Eye (tissue), 1 donor: ENCODE measurements at regions not wholly inside any gene's neighbourhood (a gene's known extent, or its start where the extent isn't known, plus 50 kb on each side); places are given as distances from the start of the nearest gene placed in this dataset.

Source experiments
- DNase-seq: peaks from one replicate; pipeline ENCODE4 v3.0.0-alpha.2; 2015

DNA sequence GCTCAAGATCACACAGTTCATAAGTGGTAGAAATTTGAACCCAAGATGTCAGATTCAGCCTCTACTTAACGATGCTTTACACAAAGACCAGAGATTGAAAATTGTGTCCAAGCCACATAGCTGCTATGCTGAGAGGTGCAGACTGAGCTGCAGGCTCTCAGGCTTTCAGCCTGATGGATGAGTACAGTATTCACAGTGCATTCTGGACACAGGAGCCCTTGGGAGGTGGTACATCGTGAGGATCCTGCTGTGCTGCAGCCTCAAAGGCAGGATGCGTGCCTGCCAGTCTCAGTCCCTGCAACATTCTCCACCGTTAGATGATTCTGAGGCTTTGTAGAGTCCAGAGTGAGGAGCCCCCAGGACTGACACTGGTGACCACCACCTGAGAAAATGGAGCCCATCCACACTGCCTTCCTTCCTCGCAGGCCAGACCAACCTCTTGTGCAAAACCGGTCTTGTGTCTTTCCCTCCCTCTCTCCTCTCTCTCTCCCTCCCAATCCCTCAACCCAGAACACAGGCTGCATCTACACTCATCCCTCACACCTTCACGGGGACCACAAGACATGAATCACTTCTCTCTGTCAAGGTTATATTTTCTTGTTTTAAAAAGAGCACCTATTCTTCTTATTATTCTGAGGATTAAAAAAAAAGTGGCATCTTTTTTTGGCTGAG, 203.4 kb upstream of the ZNF507 start:
- no peak for DNase-seq

DNA sequence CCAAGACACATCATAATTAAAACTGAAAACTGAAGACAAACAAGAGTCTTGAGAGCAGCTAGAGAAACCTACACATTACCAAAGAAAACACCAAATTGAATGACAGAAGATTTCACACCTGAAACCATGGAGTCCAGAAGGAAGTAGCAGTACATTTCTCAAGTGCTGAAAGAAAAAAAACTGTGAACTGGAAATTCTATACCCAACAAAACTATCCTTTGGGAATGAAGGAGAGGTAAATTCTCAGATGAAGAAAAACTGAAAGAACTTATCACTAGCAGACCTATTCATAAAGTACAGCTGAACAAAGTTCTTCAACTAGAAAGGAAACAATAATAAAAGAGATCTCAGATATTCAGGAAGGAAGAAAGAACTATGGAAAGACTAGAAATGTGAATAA, 198.7 kb upstream of the ZNF507 start:
- no peak for DNase-seq

DNA sequence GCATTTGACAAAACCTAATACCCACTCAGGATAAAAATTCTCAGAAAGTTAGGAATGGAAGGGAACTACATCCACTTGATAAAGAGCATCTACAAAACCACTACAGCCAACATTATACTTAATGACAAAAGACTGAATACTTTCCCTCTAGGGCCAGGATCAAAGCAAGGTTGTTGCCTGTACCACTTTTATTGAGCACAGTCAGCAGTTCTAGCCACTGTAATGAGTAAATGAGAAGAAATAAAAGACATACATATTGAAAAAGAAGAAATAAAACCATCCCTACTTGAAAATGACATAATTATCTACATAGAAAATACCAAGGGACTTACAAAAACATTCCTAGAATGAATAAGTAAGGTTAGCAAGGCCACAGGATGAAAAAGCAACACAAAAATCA, 194.8 kb upstream of the ZNF507 start:
- no peak for DNase-seq

DNA sequence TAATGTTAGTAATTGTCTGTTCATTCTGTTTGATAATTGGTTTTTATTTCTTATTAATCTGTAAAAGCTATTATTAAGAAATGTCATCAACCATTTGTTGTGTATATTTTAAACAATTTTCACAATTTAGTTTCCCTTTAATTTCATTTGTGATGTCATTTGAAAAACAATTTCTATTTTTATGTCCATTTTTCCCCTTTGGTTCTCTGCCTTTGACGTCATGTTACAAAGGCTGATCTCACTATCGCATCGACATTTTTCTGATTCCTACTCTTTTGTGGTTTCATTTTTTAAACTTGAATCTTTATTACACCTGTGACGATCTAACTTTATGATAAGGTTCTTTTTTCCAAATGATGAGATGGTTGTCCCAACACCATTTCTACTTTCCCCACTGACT, 191.0 kb upstream of the ZNF507 start:
- no peak for DNase-seq

DNA sequence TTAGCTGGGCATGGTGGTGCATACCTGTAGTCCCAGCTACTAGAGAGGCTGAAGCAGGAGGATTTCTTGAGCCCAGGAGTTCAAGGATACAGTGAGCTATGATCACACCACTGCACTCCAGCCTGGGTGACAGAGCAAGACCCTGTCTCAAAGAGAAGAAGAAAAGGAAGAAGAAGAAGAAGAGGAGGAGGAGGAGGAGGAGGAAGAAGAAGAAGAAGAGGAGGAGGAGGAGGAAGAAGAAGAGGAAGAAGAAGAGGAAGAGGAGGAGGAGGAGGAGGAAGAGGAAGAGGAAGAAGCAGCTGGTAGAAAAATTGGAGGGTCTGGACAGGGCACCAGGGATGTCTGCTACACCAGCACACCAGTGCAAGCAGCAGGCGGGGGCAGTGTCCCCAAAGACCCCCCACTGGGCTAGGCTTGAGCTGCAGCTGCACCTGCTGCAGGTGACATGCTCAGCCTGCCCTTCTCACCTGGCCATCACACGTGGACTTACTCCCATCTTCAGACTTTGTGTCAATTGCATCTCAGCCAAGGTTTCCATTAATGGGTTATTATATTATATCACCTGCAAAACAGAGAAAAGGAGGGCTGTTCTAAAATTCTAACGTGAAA, 180.9 kb upstream of the ZNF507 start:
- no peak for DNase-seq

DNA sequence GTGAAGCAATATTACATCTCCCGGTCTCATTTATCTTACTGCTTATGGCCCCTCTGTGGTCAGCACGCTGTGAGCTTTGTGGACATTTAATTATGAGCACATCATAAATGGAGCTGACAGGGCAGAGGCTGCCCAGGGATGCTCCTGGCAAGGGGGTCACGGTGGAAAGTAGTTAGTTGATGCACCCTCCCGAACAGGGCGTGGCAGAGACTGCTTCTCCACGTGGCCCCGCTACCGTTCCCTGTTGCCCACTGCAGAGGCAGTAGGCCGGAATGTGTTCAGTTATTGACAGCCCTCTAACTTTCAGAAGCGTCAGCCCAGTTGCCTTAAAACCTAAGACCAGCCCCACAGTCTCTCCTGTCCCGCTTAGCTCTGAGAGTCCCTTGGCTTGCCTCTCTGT, 180.3 kb upstream of the ZNF507 start:
- DNase-seq: no peak

DNA sequence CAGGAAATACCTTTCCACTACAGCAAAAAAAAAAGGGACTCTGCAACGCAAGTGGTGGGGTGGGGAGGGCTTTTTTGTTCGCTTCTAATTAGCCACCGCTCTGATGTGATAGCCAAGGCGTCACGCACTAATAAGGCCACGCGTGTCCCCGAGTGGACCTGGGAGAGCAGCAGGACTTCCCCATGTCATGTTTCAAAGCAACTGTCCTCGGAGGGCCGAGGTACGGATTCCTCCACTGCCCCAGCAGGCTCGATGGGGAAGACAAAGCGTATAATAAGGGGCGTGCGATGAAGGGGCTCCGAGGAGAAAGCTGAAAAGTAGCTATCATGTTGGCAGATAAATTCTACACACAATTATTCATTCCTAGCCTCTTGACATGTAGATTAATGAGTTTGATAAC, 179.7 kb upstream of the ZNF507 start:
- no peak for DNase-seq

DNA sequence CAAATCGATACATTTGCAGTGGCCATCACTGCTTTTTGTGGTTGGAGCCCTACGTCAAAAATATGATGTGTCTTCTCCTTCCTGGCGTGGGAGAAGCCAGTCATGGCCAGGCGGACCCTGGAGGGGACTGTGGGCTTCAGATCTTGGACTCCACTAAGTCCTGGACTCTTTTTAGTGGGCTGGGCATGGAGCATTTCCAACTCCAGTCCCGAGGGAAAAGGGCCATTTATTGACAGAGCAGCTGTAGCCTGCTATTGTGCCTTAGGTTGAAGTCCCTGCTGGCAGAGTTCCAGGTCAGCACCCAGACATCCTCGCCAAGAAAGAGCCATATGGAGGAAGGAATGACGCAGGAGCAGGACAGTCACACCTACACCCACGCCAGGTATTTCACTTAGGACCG, 179.2 kb upstream of the ZNF507 start:
- peak; percentile 40 for DNase-seq

DNA sequence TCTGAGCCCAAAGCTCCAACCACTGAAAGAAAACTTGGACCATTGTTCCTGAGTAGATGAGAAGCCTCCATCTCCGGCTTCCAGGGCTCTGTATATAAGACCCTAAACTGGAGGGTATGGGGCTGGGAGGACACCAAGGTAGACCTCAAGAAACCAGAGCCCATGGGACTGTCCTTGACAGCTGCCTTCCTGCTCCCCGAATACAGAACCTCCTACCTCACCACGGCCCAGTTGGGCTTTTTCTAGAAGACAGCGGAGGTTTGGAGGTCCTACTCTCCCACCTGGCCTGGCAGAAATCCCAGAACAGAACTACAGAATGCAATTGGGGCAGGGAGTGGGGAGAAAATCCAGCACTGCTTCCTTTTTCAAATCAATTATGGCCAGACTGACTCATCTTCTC, 177.3 kb upstream of the ZNF507 start:
- no peak for DNase-seq

DNA sequence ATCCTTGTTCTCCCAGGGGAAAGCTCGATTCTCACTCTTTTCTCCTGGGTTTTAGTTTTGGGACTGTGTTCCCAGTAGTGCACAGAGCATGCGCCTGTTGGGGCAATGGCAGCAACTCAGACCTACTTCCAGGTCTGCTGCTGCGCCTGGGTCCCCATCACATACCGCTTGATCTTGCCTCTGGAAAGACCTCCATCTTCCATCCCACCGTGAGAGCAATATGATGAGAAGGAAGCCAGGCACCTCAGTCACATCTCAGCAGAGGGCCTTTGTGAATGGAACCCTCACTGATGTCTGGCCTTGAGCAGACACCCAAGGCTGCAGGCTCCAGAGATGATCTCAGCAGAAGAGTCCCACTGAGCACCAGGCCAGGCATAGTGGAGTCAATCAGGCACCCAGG, 176.8 kb upstream of the ZNF507 start:
- DNase-seq: no peak

DNA sequence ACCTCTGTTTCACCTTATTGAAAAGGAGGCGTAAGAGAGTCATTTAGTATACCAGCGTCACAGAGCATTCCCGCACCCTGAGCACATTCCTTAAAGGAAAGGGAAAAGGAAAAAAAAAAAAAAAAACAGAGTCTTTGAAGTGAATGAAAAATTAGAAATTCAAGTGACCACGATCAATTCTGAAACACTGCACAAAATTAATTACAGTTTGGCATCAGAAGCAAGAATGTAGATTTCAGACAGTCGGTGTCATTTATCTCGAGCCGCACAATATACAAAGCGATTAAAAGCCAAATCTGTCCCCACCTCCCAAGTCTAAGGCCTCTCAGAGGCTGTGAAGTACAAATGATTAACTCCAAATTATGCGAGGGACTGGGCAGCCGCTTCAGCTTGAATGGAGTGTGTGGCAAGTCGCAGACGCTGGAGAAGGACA, 173.7 kb upstream of the ZNF507 start:
- peak; percentile 67 for DNase-seq

DNA sequence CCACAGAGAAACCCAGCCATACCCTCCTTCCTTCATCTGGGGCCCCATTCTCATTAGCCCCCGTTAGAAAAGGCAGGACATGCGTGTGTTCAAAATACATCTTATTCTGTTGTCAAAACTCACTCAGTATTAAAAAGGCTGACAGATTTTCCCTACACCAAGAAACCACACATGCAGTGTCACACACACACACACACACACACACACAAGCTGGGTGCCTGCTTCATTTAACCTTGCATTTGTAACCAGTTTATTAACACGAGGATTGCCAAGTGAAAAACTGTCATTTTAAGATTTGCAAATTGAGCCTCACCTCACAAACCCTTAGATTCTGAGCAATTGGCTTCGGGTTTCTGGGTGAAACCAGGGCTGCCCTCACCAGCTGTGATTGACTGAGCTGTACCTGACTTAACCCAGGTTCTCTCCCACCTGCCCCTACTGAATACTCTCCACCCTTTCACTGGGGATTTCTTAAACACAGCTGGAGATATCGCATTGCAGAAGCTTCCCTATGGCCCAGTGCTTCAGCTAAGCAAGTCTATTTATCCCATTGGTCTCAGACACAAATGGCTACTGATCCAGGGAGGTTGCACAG, 172.7 kb upstream of the ZNF507 start:
- peak; percentile 61 for DNase-seq

DNA sequence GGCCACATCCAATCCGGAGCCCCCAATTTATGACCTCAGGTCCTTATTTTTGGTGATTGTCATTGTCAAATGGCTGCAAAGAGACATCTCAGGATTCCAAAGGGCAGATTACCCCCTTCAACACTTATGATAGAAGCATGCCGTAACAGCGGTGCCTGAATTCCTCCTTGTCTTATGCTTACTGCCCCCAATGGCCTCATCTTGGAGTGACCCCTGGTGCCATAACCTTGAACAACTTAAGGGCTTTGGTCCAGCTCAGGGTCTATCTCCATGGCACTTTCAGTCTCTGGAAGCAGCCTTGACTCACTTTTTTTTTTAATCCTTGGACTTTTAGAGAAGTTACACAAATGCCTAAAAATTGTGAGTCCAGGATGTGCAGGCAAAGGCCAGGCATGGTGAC, 171.6 kb upstream of the ZNF507 start:
- no peak for DNase-seq

DNA sequence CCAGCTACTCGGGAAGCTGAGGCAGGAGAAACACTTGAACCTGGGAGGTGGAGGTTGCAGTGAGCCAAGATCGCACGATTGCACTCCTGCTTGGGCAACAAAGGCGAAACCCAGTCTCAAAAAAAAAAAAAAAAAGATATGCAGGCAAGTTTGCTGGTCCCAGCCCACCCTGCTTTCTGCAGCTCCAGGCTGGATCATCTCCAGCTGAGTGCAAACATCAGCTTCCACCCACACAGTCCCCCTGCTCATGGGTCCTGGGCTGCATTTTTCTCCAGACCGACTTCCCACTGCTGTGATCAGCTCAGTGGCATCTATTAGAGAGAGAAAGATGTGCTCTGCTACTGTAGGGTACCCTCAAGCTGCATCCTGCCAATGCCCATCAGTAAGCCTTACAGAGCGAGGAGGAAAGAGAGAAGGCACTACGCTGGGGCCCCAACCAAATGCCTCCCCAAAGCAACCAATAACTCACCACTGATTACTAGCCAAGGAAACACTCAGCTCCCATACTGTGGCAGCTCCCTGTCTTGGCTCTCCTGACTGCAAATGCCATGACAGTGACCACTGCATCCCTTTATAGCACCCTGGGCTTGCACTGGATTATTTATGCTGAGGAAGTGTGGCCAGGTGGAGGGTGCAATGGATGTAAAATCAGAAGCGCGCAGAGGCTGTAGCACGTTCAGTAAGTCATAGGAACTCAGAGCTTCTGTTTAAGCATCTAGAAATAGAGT, 170.9 kb upstream of the ZNF507 start:
- no peak for DNase-seq

DNA sequence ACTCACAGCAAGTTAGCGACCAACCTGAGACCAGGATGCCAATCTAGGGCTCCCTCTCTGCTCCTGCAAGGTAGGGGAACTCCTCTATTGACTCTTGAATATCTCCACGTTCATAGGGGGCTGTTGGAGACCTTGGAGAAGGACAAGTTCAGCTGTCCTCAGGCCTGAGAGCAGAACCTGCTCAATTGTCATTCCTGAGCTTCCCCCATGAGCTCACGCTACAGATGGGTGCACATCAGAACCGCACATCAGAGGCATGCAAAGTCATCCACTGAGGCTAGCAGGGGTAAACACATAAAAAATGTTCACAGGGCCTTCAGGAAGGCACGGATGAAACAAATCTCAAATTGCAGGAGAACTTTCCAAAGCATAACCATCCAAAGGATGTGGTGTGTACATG, 168.8 kb upstream of the ZNF507 start:
- DNase-seq: no peak

DNA sequence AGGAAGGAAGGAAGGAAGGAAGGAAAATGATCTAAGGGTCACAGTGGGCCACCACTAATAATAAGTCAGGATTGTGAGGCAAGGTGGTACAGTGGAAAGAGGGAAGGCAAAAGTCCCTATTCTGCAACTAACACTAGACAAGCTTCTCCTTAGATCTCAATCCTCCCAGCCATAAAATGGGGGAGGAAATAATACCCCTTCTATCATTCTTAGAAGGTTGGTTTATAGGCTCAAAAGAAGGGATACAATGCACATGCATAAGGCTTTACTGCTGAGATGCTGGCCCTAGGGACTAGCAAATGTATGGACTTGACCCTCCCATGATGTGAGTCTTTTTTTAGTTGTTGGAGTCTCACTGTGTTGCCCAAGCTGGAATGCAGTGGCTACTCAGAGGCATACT, 167.7 kb upstream of the ZNF507 start:
- DNase-seq: no peak

DNA sequence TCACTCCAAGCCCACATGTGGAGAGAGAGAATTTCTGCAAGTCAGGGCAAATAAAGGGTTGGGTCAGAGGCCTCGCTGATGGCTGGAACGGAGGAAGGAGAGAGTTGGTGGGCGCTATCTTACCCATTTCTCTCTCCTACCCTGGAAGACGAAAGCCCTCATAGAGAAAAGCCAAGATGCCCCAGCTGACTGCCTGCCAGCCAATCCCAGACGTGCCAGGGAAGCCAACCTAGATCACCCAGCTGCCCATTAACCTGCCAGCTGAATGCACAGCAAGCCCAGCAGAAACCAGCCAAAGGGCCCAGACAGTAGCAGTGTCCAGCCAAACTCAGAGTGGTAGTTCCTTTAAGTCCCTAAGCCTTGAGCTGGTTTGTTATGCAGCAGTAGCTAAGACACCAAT, 167.0 kb upstream of the ZNF507 start:
- DNase-seq: no peak

DNA sequence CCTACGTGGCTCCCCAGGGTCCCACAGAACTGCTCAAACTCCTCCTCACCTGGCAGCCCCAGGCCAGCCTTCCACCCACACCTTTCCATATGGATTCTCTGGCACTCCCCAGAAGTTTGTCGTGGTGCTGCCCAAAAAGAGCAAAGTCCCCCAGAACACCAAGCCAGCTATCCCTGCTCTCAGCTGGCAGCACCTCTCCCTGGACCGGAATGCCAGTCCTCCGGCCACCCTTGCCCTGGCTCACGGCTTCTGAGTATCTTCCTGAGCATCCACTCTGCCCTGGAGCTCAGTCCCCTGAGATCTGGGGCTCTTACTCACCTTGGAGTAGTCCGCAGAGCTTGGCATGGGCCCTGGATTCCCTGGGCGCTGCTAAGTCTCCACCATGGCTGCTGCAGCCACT, 166.5 kb upstream of the ZNF507 start:
- no peak for DNase-seq

DNA sequence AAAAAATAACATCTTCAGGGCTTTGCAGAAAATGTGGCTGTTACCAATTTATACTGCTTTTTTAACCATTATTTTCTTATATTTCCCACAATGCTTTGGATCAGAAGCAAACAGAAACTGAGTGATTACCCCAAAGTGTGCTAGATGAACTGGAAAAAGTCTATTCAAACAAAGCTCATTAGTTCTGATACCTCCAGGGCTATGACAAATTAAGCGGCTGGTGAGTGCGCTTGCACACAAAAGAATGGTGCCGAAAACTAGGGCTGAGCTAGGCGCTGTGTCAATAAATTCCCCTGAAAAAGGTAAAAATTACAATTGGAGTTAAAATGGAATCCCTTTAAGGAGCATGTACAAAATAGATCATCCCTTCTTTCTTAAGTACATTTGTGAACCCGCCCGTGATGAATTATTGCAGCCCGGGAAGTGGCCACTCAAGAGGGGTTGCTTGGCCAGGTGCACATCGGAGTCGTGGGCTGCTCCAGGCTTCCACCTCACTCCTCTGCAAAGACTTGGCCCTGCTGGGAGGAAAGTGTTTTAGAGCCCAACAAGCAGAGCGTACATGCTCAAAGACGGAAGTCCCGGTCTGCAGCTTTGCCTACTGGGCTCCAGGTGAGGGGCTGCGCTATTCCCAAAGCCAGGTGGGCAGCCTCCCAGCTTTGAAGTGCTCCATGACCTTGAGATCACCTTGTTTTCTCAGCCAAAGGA, 164.0 kb upstream of the ZNF507 start:
- peak; percentile 88 for DNase-seq

DNA sequence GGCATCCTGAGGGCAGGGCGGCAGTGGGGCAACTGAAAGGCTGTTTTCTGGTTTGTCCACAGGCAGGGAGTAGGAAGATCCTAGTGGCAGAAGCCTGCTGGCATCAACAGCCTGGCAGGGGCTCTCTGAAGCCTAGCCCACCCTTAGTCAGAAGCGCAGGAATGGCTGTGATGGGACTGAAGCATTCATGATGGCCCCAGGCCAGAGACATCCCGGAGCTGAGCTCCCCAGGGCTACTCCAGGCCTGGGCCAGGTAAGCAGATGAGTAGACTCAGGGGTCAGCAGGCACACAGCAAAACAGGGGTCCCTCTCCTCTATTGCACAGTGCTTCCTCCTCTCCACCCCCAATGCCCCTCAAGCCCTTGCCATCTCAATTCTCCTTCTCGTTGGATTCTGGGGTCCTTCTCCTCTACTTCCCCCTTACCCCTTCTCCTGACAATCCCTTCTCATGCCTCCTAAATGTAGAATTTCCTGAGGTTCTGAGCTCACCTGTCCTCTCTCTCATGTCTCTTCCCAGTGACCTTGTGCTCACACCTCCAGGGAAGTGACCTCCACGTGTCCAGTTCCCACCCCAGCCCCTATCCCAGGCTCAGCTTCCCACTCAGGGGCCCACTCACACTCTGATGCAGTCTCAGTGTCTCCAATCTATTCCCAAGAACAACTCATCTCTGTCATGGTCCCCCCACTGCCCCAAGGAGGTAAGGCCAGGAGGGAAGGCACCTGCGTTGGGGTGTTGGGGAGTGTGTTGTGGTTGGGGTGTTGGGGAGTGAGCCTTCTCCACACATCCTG, 158.7 kb upstream of the ZNF507 start:
- no peak for DNase-seq

DNA sequence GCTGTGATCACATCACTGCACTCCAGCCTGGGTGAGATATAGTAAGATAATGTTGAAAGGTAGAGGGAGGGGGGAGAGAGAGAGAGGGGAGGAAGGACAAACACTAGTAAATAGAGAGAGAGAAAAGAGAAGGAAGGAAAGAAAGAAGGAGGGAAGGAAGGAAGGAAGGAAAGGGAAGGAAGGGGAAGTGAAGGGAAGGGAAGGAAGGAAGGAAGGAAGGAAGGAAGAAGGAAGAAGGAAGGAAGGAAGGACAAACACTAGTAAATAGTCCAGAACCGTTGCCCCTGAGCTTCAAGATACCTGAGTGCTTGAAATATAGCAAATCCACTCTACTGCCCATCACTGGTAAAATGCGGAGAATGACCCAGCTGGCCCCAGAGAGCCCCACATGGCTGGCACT, 156.5 kb upstream of the ZNF507 start:
- no peak for DNase-seq

DNA sequence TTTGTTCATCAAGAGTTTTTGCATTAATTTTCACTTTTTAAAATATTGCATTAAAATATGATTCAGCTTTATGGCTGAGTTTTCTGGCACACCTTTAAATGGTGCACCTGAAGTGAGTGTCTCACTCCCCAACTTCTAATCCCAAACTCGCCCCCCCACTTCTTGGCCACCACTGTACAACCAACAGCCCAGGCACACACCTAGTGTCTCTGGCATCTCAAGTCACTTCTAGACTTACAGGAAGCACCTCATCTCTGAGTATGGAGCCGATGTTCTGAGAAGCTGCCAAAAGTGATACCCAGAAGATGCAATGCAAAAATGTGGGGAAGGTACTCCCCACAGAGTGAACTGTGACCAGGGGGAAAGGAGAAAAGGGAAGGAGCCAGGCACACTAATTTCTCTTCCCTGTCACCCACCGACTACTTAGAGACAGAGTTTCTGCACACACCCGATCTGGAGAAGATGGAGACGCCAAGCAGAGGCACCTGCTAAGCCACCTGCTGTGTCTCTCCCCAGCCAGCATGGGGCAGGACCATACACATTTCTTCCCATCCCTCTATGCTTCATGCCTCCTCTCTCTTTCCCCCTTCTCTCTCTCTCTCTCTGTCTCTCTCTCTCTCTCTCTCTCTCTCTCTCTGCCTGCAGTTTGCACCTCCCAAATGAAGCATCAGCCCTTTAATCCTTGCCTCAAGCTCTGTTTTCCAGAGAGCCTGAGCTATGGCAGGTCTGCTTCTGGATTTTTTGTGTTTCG, 155.3 kb upstream of the ZNF507 start:
- DNase-seq: no peak
